Astrocyte of the spinal cord (primary cell): ENCODE measurements at regions not wholly inside any gene's neighbourhood (a gene's known extent, or its start where the extent isn't known, plus 50 kb on each side); places are given as distances from the start of the nearest gene placed in this dataset.

Source experiments
- DNase-seq: peaks from one replicate; pipeline ENCODE4 v3.0.0; 2011; ENCODE audit warnings: low read depth, low spot score
- H3K4me3 ChIP-seq: 2 replicates; pipeline ENCODE4 v1.5.1; 2011; ENCODE audit warnings: low read depth, mild to moderate bottlenecking, low read length, moderate library complexity
- CTCF ChIP-seq: IDR thresholded peaks from 2 replicates; pipeline ENCODE4 v1.5.1; 2012; ENCODE audit warnings: low read depth, mild to moderate bottlenecking, low read length, inconsistent platforms
- in situ Hi-C: cut with HindIII; loops from 2 replicates; pipeline ENCODE4 v1.10.0; 2017; ENCODE audit warnings: low sequenced_read_pairs

GRCh38 chr10:117646718-117647117 is 104.2 kb downstream of the EMX2 start:
- TF ChIP-seq CTCF, result no peak
- in situ Hi-C loops, result no loop called here
- no peak for DNase-seq
- no peak overlapping the region for H3K4me3 ChIP-seq

GRCh38 chr10:117647306-117647705 is 104.8 kb downstream of the EMX2 start:
- no peak for TF ChIP-seq CTCF
- in situ Hi-C loops, result no loop called here
- no peak overlapping the region for H3K4me3 ChIP-seq
- peak; percentile 14 for DNase-seq

DNA sequence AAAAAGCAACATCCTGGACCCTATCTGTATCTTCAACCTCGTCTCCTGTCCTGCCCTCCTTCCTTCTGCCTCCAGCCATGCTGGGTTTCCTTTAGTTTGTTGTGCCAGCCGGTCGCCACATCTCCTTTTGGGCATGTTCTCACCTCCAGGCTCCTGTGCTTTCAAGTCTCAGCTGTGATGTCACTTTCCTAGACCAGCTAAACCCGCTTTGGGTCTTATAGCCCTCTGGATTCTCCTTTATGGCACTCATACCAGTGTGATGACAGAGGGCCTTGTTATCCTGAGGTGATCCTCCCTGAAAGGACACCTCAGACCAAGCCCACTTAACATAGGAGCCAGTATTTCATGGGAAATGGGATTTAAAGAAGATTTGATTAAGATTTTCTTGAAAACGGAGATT is 108.6 kb downstream of the EMX2 start:
- H3K4me3 ChIP-seq, result no peak overlapping the region
- no peak for TF ChIP-seq CTCF
- in situ Hi-C loops, result no loop called here
- no peak for DNase-seq

DNA sequence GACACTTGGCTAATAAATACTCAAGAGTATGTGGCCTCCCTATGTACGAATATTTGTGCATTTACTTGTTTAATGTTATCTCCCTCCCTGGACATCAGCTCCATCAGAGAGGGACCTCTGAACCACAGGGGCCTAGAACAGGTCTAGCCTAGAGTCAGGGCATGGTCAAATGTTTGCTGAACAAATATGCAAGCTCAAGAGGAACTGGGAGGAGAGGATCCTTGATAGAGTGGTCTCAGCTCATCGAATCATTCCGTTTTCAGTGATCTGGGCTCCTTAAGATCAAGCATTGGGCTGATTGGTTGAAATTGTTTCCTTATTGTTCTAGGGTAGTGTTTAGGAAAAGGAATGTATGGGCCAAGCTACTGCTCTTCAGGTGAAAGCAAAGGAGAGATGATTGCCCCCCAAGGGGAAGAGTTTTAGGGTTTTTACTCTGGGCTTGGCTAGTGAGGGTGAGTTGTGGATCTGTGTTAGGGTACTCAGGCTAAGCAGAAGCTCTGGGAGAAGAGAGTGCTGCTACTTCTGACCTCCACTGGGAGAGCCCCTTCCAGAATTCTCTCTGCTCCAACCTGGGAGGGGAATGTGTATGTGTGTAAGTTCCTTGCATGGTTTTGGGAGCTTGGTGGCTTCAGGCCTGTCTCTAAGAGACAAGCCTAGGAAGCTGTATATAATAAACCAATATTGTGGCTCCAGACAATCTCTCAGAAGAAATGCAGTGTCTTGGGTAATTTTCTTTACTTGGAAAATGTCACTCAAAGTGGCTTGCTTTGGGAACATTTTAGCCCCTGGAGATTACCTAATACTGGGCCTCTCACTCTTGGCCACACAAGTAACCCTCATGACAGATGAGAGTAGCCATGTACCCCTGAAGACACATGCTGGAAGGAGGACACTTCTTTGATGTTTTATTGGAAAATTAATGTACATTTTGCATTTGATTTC is 110.0 kb downstream of the EMX2 start:
- in situ Hi-C loops, result no loop called here
- H3K4me3 ChIP-seq, result no peak overlapping the region
- DNase-seq, result no peak
- no peak for TF ChIP-seq CTCF

GRCh38 chr10:117653170-117653515 is 110.6 kb downstream of the EMX2 start:
- no peak for TF ChIP-seq CTCF
- in situ Hi-C loops, result no loop called here
- no peak overlapping the region for H3K4me3 ChIP-seq
- DNase-seq, result peak; percentile 94

DNA sequence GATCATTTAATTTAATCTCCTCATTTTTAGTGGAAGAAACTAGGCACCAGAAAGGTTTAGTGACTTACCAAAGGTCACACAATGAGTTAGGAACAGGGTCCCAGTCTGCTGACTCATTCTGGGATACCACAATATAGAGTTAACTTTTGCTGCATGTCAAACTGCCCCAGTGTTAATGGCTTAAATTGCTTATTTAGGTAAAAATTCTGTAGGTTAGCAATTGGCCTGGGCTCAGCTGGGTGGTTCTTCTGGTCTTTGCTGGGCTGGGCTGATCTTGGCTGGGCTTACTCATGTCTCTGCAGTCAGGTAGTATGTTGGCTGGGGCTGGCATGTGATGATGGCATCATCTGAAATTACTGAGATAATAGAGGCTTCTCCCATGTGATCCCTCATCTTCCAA is 111.6 kb downstream of the EMX2 start:
- in situ Hi-C loops, result no loop called here
- no peak for DNase-seq
- H3K4me3 ChIP-seq, result no peak overlapping the region
- no peak for TF ChIP-seq CTCF
